GM21515 (cell line): ENCODE measurements at regions not wholly inside any gene's neighbourhood (a gene's known extent, or its start where the extent isn't known, plus 50 kb on each side); places are given as distances from the start of the nearest gene placed in this dataset.
"Not testable (repeated sequence)": the region's sequence is repeated elsewhere in the genome, so short reads cannot be mapped to it uniquely, and the experiment has no call there.

Experiments
- ATAC-seq: cut with Tn5 transposase; IDR thresholded peaks from one replicate; pipeline ENCODE4 v1.9.1; 2021; ENCODE audit not compliant: unreplicated experiment

DNA sequence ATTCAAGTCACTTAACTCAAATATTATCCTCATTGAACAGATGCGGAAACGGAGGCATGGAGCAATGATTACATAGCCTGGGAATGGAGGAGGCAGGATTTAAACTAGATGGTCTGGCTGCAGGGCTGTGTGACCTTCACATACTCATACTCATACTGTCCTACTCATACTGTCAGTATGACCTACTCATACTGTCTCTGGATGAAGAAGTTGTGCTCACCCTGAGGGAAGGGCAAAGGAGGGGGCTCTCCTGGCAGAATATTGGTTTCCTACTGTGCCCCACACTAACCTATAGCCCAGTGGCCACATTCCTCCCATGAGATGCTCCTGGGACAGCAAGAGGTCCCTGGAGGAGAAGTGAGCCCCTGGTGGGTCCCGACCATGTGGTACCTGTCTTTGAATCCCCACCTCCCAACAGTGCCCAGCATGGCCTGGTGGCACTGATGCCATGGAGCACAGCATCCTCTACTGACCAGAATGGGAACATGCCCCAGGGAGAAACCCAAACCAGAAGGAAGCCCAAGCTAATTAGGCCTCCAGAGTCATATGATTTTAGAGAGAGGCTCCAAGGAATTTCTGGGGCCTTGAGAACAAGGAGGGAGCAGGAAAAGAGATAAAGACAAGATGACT, 197.3 kb upstream of the SDK2 start:
- no peak for ATAC-seq

DNA sequence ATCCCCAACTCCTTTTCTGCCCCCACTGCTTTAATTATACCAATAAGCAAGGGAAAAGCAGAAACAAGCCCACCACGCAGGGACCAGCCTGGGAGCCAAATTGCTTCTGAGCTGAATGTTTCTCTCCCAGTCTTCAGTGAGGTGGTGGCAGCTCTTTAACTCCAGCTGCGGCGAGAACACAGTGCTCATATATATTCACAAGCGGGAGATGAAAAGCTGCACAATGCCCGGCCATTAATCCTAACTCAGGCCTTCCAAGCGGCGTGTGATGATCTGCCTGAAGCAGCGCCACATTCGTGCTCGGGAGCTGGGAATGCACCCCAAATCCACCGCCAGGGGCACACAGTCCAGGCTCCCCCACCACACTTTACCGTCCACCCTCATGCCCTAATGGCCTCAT, 203.7 kb upstream of the SDK2 start:
- ATAC-seq = no peak

- ATAC-seq = no peak
Measured at GRCh38 chr17:73850426-73850825, 206.2 kb upstream of the SDK2 start.

DNA sequence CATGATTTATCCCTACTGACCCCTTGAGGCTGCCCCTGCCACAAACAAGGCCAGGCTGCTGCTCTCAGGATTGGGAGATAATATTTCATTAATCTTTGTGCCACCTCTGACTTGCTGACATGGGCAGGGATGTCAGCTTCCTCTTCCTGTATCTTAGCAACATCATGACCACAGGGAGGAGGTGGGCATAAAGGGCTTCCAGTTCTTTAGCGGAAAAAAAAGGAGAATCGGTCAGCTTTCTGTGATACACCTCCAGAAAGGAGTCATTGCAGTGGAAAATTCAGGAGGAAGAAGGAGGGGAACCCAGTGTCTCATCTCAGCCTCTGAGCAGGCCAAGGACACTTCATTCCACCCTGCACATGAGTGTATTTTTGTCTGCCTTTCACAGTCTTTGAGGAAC, 206.8 kb upstream of the SDK2 start:
- no peak for ATAC-seq

GRCh38 chr17:73851921-73852320, 207.7 kb upstream of the SDK2 start:
- ATAC-seq = no peak

DNA sequence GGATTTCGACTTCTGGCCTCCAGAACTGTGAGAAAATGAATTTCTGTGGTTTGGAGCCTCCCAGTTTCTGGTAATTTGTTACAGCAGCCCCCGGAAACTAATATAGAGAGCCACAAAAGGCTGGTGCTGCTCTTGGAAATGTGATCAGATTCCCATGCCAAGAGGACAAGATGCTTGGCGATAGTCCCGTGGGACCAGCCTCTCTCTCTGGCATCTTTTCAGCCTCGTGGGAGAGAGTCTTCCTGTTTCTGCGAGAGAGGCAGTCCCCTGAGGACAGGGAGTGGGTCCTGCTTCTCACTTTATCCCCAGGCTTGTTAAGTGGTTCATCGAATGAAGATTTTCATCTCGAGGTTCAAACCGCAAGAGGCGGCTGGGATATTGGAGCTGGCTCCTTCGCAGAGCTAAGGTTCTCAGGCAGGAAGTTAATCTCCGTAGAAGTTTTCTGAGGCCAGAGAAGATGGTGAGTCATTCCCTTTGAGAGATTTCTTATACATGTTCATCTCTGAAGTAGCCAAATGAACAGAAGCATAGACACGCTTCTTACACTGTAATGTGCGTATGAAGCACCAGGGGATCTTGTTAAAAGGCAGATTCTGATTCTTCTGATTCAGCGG, 211.6 kb upstream of the SDK2 start:
- ATAC-seq = no peak

DNA sequence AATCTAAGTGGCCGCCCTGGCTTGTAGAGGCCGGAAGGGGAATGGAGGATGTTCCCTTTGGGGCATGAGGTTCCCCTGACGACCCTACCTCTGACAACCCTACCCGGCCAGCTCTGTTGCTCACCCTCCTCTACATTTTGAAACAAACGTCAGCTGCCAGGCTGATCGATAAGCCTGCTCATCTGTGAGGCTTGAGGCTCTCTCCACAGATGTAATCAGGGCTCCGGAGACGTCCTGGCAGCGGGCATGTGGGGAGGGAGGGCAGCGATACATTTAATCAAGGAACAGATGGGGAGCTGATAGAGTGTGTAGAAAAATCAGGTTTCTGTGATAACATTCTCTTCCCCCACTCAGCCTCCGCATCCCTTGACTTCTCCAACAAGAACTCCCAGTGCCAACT, 212.3 kb upstream of the SDK2 start:
- no peak for ATAC-seq

DNA sequence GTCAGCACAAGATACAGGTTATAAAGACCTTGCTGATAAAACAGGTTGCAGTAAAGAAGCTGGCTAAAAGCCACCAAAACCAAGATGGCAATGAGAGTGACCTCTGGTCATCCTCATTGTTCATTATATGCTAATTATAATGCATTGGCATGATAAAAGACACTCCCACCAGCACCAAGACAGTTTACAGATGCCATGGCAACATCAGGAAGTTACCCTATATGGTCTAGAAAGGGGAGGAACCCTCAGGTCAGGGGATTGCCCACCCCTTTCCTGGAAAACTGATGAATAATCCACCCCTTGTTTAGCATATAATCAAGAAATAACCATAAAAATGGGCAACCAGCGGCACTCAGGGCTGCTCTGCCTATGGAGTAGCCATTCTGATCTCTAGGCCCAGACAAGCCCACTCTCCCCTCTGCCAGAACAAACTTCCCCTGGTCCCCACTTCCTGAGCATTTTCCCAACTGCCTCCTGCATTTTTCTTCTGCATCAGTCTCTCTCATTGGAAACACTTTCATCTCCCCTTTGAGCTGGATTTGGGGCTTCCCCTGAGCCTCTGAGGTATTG, 215.3 kb upstream of the SDK2 start:
- not testable (repeated sequence) for ATAC-seq

DNA sequence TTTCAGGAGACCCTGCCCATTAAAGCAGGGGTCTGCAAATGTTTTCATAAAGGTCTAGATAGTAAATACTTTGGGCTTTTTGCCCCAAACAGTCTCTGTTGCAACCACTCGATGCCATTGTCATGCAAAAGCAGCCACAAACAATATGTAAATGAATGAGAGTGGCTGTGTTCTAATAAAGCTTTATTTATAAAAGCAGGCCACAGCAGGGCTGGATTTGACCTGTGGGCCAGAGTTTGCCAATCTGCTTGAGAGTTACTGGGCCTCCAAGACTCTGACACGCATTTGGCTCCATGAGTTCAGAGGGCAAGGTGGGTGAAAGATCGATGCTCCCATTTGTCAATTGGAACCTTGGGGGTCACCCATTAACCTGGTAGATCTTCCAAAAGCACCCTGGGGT, 217.3 kb upstream of the SDK2 start:
- ATAC-seq = no peak

DNA sequence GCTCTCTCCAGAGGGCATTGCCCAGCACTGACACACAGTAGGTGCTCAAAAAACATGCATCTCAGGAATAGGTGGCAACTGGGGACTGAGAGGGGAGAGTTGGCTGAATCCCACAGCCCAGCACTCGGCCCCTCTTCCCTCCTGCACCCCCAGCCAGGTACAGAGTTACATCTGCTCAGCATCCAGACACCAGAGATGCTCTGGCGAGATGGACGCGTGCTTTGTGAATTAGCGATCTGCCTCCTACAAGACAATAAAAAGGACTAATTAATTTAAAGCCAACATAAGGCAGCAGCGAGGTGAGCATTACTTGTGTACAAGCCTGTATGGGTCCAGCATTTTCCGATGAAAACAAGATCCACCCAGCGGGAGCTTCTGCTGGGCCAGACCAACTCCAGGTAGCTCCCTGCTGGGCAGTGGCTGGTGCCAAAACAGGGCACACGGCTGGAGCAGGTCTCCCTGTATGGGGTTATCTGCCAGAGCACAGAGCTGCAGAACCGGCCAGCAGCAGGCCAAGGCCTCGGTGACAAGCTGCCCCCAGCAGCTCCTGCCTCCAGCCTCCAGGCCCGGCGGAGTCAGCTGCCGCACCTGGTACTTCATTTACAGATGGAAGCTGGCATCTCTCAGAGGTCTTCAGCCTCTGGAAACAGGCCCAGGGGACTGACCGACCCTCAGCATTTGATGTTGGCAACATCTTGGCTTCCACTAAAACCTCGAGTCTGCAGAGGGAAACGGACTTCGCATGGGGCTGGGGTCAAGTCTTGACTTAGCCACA, 219.7 kb upstream of the SDK2 start:
- no peak for ATAC-seq

DNA sequence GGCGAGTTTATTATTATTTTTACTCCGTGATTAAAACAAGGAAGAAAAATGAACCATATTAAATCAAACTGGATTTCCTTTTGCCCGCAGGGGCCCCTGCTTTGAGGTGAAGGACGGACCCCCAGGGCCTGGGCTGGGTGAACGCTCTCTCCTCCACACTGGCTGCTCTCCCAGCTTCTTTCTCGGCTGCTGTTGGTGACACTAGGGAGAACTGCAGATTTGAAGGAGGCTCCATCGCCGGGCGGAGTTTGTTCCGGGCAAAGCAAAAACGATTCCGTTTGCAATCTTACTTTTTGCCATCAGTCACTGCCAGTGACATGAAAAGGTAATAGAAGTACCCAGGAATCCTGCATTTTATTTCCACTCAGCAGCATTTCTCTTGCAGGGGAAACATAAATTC, 221.6 kb upstream of the SDK2 start:
- ATAC-seq = no peak

- no peak for ATAC-seq
Measured at GRCh38 chr17:73867056-73867455, 222.8 kb upstream of the SDK2 start.

DNA sequence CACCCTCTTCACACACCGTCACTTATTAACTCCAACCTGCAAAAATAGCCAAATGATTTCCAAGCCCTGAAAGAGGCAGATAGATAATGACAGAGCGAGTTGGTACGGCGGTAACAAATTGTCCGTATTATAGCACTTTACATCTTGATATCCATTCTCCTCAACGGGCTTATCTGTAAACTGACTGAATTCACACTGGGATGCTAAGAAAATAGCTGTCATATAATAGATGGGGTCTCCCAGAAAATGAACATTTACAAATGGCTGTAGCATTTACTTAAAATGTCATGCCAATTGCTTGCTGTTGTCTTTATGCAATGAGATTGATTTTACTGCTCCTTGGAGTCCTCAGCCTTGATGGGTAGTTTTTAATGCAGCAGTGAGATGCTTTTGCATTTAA, 225.8 kb upstream of the SDK2 start:
- no peak for ATAC-seq

GRCh38 chr17:73870473-73870872, 226.2 kb upstream of the SDK2 start:
- no peak for ATAC-seq

DNA sequence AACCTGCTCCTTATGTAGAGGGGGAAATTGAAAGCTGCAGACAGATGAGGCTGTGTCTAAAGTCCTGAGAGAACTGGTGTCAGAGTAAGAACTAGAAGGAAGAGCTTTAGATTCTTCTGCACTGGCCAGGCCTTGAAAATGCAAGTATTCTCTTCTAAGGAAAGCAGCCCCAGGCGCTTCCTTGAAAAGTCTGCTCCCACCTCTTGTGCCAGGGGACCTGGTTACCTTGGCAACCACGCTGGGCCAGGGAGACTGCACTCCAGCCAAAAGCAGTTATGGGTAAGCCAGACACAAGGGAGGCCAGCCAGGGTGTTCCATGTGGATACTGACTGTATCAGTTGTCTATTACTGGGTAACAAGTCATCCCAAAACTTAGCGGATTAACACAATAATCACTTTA, 228.6 kb upstream of the SDK2 start:
- ATAC-seq = no peak

GRCh38 chr17:73874008-73874720, 229.9 kb upstream of the SDK2 start:
- no peak for ATAC-seq

GRCh38 chr17:73875346-73875745, 231.1 kb upstream of the SDK2 start:
- ATAC-seq = no peak

DNA sequence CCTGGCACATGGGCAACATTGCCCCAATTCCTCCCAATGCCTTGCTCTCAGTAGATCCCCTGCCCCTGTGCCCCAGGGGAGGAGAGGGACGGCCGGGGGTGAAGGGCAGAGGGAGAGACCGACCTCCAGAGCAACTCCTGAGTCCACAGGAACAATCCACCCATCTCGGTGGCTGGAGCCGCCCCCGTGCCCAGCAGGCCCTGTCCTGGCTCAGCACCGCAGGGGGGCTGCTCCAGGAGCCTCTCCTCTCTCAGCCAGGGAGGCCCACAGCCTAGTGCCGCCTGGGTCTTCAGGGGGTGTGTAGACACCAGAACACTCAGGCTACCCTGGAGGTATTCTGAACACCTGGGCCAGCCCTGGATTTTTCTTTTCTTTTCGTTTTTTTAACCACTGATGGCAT, 233.7 kb upstream of the SDK2 start:
- ATAC-seq = no peak

DNA sequence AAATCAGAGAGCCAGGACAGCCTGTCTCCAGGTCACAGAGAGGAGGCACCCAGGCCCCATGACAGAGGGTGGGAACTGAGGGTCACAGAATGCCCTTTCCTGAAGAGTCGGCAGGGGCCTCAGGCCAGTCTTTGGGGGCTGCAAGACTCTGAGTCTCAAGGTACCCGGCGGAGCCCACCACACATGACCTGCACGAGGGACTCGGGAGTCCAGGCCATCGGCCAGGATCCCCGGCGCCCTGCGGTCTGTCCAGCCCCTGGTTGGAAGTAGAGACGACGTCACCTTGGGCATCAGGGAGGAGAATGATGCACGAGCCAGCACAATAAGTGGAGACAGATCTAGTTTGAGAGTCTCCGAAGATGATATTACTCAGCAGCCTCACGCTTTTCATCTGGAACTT, 234.7 kb upstream of the SDK2 start:
- ATAC-seq = no peak

DNA sequence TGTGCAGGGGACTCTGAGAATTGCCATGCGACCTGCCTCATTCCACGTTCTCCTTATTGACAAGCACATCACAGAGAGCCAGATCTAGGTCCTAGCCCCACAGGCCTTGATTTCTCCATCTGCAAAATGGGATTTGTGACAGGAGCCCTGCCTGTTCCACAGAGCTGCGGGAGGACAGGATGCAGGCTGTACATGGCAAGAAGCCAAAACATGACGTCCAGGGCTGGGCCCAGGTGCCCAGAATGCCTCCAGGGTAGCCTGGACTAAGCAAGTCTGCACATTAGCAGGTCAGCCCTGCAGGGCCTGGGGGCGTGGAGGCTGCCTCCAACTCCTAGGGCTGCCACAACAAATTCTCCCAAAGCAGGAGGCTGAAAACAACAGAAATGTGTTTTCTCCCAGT, 235.7 kb upstream of the SDK2 start:
- ATAC-seq = no peak

DNA sequence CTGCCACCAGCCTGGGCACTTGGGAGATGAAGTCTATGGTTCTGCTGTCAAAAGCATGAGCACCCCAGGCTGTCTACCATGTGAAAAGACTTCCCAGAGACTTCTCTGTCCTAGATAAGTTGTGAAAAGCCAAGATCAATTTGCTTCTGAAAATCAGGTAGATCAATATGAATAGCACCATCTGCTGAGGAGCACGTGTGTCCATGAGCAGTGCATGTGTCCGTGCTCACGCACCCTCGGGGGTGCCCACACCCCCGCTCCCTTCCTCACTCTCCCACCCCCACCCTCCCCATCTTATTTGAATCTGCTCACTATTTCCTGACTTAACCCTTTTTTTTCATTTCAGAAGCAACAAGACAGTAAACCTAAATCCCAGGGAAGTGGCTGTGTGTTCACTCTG, 238.3 kb upstream of the SDK2 start:
- ATAC-seq = no peak

DNA sequence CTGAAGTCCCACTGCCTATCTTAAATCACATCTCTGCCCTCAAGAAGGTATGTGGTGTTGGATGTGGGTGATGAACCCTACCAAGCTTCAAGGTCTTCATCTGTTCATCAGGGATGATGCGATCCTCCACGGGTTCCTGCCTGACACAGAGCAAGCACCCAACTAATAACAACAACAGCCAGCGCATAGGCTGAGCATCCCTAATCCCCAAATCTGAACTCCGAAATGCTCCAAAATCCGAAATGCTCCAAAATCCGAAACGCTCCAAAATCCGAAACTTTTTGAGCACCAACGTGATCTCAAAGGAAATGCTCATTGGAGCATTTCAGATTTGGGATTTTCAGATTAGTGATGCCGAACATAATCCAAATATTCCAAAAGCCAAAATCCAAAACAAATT, 238.9 kb upstream of the SDK2 start:
- ATAC-seq = no peak
